AG09319 (cell line): ENCODE measurements at regions not wholly inside any gene's neighbourhood (a gene's known extent, or its start where the extent isn't known, plus 50 kb on each side); places are given as distances from the start of the nearest gene placed in this dataset.

Experiments
- DNase-seq: peaks from one replicate; pipeline ENCODE4 v3.0.0-alpha.2; 2010; ENCODE audit warnings: low read depth; ENCODE audit errors: extremely low read depth
- TF ChIP-seq, protein P1 (sequence below): IDR thresholded peaks from 2 replicates; pipeline ENCODE4 v1.5.1; 2011; ENCODE audit warnings: low read depth, mild to moderate bottlenecking, inconsistent platforms, low read length, moderate library complexity

DNA sequence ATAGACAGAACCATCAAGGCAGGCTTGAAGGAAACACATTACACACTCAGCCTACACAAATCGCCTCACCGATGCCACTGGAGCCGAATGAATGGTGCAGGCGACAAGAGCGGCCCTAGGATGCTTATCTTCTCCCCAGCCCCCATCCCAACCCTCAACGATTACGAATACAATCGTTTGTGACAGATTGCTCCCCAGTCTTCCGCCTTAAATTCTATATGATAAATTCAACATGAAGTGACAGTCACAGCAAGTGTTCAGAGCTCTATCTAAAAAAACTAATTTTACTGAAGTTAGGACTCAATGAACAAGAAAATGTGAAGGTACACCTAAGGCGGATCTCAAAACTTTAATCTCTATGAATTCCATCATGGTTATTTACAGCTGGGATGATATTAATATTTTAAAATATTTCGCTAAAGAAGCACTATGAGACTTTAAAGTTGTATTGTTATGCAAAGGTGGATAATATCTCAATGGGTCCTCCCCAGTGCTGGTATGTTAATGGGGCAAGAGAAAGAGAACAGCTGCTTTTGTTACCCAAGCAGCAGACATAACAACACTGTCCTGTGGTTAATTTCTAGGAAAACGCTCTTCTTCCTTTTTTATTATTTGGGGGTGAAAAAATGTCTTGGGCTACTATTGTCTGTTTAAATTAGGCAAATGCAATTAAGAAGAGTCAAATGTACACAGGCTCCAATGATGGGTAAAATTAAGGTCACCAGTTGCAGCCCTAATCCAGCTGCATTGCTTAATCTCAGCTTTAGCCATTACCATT is 147.6 kb upstream of the NR2F2 start:
- TF ChIP-seq, protein P1, sequence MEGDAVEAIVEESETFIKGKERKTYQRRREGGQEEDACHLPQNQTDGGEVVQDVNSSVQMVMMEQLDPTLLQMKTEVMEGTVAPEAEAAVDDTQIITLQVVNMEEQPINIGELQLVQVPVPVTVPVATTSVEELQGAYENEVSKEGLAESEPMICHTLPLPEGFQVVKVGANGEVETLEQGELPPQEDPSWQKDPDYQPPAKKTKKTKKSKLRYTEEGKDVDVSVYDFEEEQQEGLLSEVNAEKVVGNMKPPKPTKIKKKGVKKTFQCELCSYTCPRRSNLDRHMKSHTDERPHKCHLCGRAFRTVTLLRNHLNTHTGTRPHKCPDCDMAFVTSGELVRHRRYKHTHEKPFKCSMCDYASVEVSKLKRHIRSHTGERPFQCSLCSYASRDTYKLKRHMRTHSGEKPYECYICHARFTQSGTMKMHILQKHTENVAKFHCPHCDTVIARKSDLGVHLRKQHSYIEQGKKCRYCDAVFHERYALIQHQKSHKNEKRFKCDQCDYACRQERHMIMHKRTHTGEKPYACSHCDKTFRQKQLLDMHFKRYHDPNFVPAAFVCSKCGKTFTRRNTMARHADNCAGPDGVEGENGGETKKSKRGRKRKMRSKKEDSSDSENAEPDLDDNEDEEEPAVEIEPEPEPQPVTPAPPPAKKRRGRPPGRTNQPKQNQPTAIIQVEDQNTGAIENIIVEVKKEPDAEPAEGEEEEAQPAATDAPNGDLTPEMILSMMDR = no peak
- no peak for DNase-seq

DNA sequence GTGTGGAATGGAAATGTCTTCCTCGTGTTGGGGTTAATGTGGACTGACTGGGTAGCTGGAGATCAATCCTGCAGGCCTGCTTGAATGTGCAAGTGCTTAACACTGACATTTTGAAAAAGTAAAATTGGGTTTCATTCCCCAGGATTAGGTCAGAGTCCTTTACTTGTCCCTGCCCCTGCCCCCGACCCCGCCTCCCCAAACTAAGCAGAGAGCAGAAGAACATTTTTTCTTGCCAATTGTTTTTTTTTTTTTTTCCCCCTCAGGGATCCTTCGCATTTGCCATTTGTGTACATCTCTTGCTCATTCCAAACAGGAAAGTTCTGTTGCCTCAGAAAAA is 147.0 kb upstream of the NR2F2 start:
- TF ChIP-seq, protein P1 = no peak

DNA sequence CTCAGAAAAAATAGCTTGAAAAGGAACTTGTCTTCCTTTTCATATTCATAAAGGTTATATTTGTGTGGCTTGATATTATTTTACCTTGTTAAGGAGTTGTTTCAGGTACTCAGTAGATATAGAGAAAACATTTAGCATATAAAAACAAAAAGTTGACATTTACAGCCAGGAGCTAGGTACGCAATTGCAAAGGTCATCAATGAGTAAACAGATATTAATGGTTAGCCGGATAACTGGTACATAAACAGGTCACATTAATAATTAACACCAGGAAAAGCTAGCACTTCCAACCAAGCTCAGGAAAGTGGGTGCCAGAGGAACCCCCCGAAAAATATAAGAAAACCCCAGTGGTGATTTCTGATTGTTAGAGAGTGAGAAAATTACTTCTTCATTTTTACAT is 146.6 kb upstream of the NR2F2 start:
- TF ChIP-seq, protein P1 = no peak
- no peak for DNase-seq

More for the DNA sequence above, 147.0 kb upstream of the NR2F2 start:
- DNase-seq = no peak

DNA sequence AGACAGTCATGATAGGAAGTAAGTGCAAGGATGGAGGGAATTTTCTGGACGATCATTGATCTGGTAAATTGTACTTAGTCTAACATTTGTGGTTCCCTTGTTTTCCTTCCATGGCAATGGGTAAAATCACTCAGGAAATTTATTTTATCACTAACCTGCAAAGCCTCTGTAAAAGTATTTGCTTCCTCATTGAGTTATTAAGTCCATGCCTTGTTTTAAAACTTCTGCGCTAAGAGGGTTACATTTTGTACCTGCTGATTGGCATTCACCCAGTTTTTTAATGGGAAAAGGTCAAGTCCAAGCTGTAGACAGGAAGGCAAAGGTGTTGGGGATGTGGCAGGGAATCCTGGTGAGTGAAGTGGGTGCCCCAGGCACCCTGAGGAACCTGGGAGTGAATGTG is 146.2 kb upstream of the NR2F2 start:
- TF ChIP-seq, protein P1 = no peak
- no peak for DNase-seq

DNA sequence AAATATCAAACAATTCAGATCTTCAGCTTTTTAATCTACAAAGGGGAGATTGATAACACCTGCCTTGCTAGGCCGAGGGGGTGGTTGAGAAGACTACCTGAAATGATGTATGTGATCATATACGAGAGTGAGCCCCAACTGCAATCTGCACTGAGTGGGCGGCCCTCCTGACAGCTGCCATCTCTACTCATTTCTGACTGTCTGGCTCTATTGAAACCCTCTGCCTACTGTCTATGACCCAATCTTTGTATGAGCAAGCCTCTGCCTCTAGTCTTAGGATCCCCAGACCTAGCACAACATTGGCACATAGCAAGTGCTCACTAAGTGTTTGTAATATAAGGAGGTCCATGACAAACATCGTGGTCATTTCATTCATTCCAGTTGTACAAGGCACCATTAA is 144.4 kb upstream of the NR2F2 start:
- DNase-seq = no peak
- TF ChIP-seq, protein P1 = no peak

DNA sequence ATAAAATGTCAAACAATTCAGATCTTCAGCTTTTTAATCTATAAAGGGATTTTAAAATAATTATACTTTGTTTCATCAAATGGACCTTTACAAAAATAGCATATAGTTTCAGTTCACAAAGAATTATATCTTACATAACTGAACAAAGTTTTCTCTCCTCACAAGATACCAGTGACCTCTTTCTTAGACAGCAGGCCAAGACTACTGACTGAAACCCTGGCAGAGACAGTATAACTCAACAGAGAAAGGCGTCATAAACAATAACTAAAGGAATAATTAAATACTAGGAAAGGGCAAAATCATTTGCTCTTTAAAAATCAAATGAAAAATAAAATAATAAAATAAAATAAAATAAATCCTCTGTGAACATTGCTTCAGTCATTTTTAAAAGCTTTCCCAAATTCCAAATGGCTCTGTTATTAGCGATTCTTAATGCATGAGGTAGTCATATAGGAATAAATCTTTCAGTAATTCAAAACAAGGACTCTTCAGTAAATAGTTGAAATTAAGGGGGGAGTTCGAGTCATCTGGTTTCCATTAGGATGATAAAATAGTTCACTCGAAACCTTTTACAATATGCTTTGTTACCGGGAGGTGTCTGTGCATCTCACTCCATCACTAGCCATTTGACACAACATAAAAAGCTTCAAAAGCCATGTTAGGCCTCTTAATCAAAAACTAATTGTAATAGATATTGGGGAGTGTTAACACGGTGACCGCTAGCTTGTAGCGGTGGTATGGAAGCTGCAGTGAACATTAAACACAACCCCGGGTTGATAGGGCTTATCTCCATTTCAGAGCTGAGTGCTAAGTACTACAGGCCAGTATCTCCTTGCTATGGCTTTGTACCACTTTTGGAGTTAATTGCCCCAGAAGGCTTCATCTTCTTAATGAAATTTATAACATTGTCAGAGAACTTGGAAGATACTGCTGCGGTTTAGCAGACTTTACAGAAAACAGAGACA is 142.9 kb upstream of the NR2F2 start:
- TF ChIP-seq, protein P1 = no peak
- no peak for DNase-seq

DNA sequence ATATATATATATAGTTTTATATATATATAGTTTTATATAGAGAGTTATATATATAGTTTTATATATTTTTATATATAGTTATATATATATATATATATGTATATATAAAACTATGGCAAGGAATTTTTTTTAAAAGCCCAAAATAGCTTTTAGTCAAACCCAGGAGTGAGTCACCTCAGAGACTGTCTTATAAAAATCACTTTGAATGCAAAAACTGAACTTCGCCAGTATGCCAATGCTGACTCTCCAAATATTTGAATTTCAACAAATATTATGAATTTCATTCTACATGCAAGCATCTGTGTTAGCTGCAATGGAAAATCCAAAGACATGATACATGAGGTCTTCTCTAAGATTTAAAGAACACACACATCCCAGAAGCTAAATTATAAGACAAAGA is 132.8 kb upstream of the NR2F2 start:
- no peak for DNase-seq
- TF ChIP-seq, protein P1 = no peak
